Transverse colon (tissue), 4 donors: ENCODE measurements at regions not wholly inside any gene's neighbourhood (a gene's known extent, or its start where the extent isn't known, plus 50 kb on each side); places are given as distances from the start of the nearest gene placed in this dataset.

Source experiments
- DNase-seq: peaks from one replicate; pipeline ENCODE4 v3.0.0-alpha.2; 2019
- H3K27ac ChIP-seq, 4 donors: fragments of 200-600 bp; sonication (generic); 2 replicates each; pipeline ENCODE4 v1.5.1; 2016 to 2018; ENCODE audit warnings: inconsistent platforms in 4 of 4
- H3K27me3 ChIP-seq: fragments of 200-600 bp; sonication (generic); 2 replicates; pipeline ENCODE4 v1.5.1; 2017; ENCODE audit warnings: inconsistent platforms
- H3K36me3 ChIP-seq, 4 donors: fragments of 200-600 bp; sonication (generic); 2 replicates each; pipeline ENCODE4 v1.5.1; 2017 to 2019; ENCODE audit warnings: inconsistent platforms in 4 of 4
- H3K4me1 ChIP-seq, 4 donors: fragments of 200-600 bp; sonication (generic); 2 replicates each; pipeline ENCODE4 v1.5.1; 2017 to 2020; ENCODE audit warnings: inconsistent platforms in 4 of 4
- H3K4me3 ChIP-seq, 4 donors: fragments of 200-600 bp; sonication (generic); 1 replicate in 1 of 4; 2 replicates in 3 of 4; pipeline versions ENCODE4 v1.5.1 to v1.6.1; 2017 to 2019; ENCODE audit warnings: inconsistent platforms in 4 of 4
- H3K9me3 ChIP-seq, 2 donors: fragments of 200-600 bp; sonication (generic); 2 replicates each; pipeline ENCODE4 v1.5.1; 2017 to 2019; ENCODE audit warnings: inconsistent platforms in 2 of 2
- EP300 ChIP-seq: sonication (generic); formaldehyde crosslinking; IDR thresholded peaks from one replicate; pipeline ENCODE4 v1.6.1; 2017; ENCODE audit warnings: antibody characterized with exemption, low read depth
- POLR2A ChIP-seq: fragments of 450-650 bp; IDR thresholded peaks from one replicate; pipeline ENCODE4 v1.6.1; 2016; ENCODE audit warnings: antibody characterized with exemption, mild to moderate bottlenecking, moderate library complexity
- POLR2AphosphoS5 ChIP-seq, 3 donors: sonication (generic); formaldehyde crosslinking; IDR thresholded peaks; one replicate each; pipeline ENCODE4 v1.6.1; 2016; ENCODE audit warnings: antibody characterized with exemption in 3 of 3
- WGBS, 2 donors: methylation state at CpG; one replicate each; pipeline ENCODE4 v1.1.5; 2018; ENCODE audit warnings: low coverage in 1 of 2; 5-methylcytosine and 5-hydroxymethylcytosine counted together
- in situ Hi-C, 4 donors: fragments of 200-750 bp; cut with MboI; loops; one replicate each; pipeline versions ENCODE4 v1.15.0 to v1.15.1; 2017; ENCODE audit warnings: low sequenced_read_pairs in 3 of 4, low pct_ligation_motif_present in 1 of 4, low pct_unique_long_range_greater_than_20kb in 1 of 4
- intact Hi-C: fragments of 100-400 bp; cut with DNase I; formaldehyde crosslinking; loops from one replicate; pipeline ENCODE4 v1.15.1; 2023; ENCODE audit warnings: low total_unique reads
- TF ChIP-seq, protein P1 (sequence below), 5 experiments: fragments of 200-600 bp in 3 of 5; fragments of 450-650 bp in 2 of 5; sonication (generic) in 3 of 5; IDR thresholded peaks; 1 replicate in 2 of 5; 2 replicates in 3 of 5; pipeline ENCODE4 v1.5.1; 2016 to 2017; ENCODE audit warnings: antibody characterized with exemption in 5 of 5, inconsistent platforms in 3 of 5, mild to moderate bottlenecking in 2 of 5, moderate library complexity in 1 of 5

DNA sequence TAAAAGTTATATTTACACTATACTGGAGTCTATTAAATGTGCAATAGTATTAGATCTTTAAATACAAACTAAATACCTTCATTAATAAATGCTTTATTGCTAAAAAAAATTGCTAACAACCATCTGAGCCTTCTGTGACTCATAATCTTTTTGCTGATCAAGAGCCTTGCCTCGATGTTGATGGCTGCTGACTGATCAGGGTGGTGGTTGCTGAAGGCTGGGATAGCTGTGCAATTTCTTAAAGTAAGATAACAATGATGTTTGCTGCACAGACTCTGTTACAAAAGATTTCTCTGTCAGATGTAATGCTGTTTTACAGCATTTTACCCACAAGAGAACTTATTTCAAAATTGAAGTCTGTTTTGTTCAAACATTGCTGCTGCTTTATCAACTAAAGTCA is 421.4 kb upstream of the CYRIA start:
- no peaks in the 10 kb centered on the region for H3K27me3 ChIP-seq
- H3K4me3 ChIP-seq = no peak overlapping the region
- intact Hi-C loops = no loop called here
- DNase-seq = no peak
- H3K4me1 ChIP-seq = no peaks in the 10 kb centered on the region
- no peaks in the 10 kb centered on the region for H3K9me3 ChIP-seq
- no peak overlapping the region for H3K27ac ChIP-seq
- no peaks in the 10 kb centered on the region for H3K36me3 ChIP-seq
- TF ChIP-seq POLR2AphosphoS5 (IDR thresholded peaks at IDR 0.05) = no peak
- TF ChIP-seq, protein P1, sequence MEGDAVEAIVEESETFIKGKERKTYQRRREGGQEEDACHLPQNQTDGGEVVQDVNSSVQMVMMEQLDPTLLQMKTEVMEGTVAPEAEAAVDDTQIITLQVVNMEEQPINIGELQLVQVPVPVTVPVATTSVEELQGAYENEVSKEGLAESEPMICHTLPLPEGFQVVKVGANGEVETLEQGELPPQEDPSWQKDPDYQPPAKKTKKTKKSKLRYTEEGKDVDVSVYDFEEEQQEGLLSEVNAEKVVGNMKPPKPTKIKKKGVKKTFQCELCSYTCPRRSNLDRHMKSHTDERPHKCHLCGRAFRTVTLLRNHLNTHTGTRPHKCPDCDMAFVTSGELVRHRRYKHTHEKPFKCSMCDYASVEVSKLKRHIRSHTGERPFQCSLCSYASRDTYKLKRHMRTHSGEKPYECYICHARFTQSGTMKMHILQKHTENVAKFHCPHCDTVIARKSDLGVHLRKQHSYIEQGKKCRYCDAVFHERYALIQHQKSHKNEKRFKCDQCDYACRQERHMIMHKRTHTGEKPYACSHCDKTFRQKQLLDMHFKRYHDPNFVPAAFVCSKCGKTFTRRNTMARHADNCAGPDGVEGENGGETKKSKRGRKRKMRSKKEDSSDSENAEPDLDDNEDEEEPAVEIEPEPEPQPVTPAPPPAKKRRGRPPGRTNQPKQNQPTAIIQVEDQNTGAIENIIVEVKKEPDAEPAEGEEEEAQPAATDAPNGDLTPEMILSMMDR (IDR thresholded peaks at IDR 0.05) = no peak
- no peak for TF ChIP-seq POLR2A
- no peak for TF ChIP-seq EP300
- 54 to 57% methylated on average over 1 of the region's 1 CpG for WGBS, 2 donors
- in situ Hi-C loops = no loop called here

DNA sequence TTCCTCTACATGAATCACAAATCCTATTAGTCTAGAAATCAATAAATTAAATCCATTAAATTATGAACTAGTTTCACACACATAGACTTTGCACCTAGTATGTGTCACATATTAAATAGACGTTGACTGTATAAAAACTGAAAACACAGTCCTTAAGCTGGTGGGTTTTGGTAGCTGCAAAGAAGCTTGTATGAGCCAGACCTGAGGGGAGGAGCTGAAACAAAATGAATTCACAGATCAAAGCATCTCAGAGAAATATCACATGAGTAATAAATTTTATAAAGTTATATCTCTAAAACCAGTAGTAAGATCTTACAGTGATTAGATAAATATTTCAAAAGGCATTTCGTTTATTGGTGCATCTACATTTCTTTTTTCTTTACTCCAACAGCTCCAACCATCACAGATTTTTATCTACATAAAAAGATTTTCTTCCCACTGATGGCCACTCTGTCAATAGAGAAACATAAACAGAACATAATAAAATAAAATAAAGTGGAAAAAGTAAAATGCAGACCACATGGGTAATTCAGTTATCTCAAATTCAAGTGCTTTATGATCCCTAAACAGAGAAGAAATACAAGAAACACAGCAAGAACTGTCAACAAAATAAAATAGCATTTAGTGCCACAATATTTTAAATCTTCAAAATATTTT is 420.0 kb upstream of the CYRIA start:
- no peak for DNase-seq
- Histone ChIP-seq H3K27ac (no peak overlapping the region), H3K4me3 (no peak overlapping the region), H3K27me3 (no peaks in the 10 kb centered on the region), H3K9me3 (no peaks in the 10 kb centered on the region), H3K4me1 (no peaks in the 10 kb centered on the region), H3K36me3 (no peaks in the 10 kb centered on the region)
- TF ChIP-seq EP300 = no peak
- in situ Hi-C loops (no loop called here), intact Hi-C loops (no loop called here)
- 48 to 54% methylated on average over 2 of the region's 2 CpGs for WGBS, 2 donors

DNA sequence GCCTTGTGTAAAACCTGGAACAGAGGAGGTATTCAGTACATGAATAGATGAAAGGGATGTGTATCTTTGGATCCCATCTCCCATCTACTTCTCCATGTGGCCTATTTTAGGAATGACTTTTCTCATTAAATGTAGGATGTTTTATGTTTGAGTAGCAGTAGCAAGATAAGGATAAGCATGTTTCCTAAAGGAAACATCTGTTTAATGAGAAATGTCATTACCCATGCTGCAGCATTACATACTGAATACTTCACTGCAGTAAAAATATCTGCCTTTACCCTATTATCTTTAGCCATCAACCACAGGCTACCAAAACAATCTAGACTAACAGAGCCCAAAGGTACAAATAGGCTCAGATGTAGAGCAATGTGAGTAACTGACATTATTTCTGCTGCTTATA is 419.2 kb upstream of the CYRIA start:
- no peaks in the 10 kb centered on the region for H3K9me3 ChIP-seq
- no peak for DNase-seq
- intact Hi-C loops = no loop called here
- no peaks in the 10 kb centered on the region for H3K27me3 ChIP-seq
- no peaks in the 10 kb centered on the region for H3K4me1 ChIP-seq
- no peak for TF ChIP-seq POLR2AphosphoS5 (IDR thresholded peaks at IDR 0.05)
- no peak for TF ChIP-seq POLR2A
- TF ChIP-seq, protein P1 (IDR thresholded peaks at IDR 0.05) = no peak
- H3K27ac ChIP-seq = no peak overlapping the region
- no peaks in the 10 kb centered on the region for H3K36me3 ChIP-seq
- no peak overlapping the region for H3K4me3 ChIP-seq
- in situ Hi-C loops = no loop called here

DNA sequence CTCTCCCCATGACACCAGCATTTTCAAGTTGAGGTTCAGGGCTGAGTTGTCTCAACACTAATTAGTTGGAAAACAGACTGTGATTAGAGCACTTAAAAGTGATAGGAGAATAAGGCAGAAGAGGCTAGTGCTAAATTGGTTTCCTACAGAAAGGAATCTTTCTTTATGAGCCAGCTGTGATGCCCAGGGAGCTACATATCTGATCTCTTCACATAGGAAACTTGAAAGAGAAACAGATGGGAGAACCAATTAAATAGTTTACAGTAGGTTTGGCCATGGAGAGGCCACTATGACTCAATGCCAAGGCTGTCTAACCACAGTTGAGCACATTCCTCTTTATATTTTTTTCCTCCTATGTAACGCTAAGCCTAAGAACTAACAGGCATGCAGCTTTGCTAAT is 418.3 kb upstream of the CYRIA start:
- WGBS, 2 donors = 68 to 78% methylated on average over 1 of the region's 1 CpG
- Histone ChIP-seq H3K27ac (no peak overlapping the region), H3K27me3 (no peaks in the 10 kb centered on the region), H3K4me1 (no peaks in the 10 kb centered on the region), H3K4me3 (no peak overlapping the region), H3K9me3 (no peaks in the 10 kb centered on the region), H3K36me3 (no peaks in the 10 kb centered on the region)
- TF ChIP-seq EP300 (no peak), POLR2A (no peak), POLR2AphosphoS5 (IDR thresholded peaks at IDR 0.05) (no peak)
- TF ChIP-seq, protein P1 (IDR thresholded peaks at IDR 0.05) = no peak
- in situ Hi-C loops = no loop called here
- intact Hi-C loops = no loop called here
- no peak for DNase-seq

DNA sequence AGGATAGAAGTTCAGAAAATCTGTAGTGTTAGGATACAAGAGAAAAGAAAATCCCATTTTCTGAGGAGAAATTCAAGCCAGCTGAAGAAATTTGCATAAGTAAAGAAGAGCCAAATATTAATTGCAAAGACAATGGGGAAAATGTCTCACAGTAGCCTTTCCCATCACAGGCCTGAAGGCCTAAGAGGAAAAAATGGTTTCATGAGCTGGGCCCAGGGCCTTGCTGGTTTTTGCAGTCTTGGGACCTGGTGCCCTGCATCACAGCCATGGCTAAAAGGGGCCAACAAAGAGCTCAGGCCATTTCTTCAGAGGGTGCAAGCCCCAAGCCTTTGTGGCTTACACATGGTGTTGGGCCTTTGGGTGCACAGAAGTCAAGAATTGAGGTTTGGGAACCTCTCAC is 413.6 kb upstream of the CYRIA start:
- TF ChIP-seq, protein P1 (IDR thresholded peaks at IDR 0.05) = no peak
- Histone ChIP-seq H3K4me1 (no peaks in the 10 kb centered on the region), H3K4me3 (no peak overlapping the region), H3K27ac (no peak overlapping the region), H3K27me3 (no peaks in the 10 kb centered on the region), H3K9me3 (no peaks in the 10 kb centered on the region), H3K36me3 (no peaks in the 10 kb centered on the region)
- in situ Hi-C loops (no loop called here), intact Hi-C loops (no loop called here)
- no peak for DNase-seq
